ENCODE measurements at regions not wholly inside any gene's neighbourhood (a gene's known extent, or its start where the extent isn't known, plus 50 kb on each side); places are given as distances from the start of the nearest gene placed in this dataset.

DNA sequence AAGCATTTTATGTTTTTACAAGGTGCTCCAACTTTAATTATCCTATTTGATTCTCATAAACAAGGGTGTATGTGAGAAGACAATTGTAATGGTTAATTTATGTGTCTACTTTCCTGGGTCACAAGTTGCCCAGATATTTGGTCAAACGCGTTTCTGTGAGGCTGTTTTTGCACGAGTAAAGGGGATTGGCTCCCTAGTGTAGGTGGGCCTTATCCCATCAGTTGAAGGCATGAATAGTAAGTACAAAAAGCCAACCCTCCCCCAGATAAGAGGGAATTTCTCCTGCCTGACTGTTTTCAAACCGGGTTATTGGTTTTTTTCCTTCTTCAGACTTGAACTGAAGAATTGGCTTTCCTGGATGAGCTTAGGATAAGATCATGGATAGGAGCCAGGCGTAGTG lies 224.0 kb upstream of the NCKAP5 start:
- no peak for TF ChIP-seq MAZ (IDR thresholded peaks at IDR 0.05; ENCODE audit: borderline replicate concordance, low read depth, low read length)
- TF ChIP-seq SMC3 (IDR thresholded peaks at IDR 0.05; ENCODE audit: low read depth, low read length), result no peak
- TF ChIP-seq MXI1 (IDR thresholded peaks at IDR 0.05; ENCODE audit: borderline replicate concordance, low read depth, low read length), result no peak
- no peak for TF ChIP-seq CHD1 (IDR thresholded peaks at IDR 0.05; ENCODE audit: low read depth, low read length)
- TF ChIP-seq POLR2A (IDR thresholded peaks at IDR 0.05; ENCODE audit: low read depth, low read length), result no peak
- TF ChIP-seq NFE2L2 (IDR thresholded peaks at IDR 0.05; ENCODE audit: low read depth, low read length), result no peak
- TF ChIP-seq, protein P1, sequence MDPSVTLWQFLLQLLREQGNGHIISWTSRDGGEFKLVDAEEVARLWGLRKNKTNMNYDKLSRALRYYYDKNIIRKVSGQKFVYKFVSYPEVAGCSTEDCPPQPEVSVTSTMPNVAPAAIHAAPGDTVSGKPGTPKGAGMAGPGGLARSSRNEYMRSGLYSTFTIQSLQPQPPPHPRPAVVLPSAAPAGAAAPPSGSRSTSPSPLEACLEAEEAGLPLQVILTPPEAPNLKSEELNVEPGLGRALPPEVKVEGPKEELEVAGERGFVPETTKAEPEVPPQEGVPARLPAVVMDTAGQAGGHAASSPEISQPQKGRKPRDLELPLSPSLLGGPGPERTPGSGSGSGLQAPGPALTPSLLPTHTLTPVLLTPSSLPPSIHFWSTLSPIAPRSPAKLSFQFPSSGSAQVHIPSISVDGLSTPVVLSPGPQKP (IDR thresholded peaks at IDR 0.05; ENCODE audit: borderline replicate concordance, low read depth, low read length), result no peak
- TF ChIP-seq CEBPB (IDR thresholded peaks at IDR 0.05; ENCODE audit: low read depth, low read length), result no peak
- peaks cover 0 to 22% of the 10 kb centered on the region in 2 experiments; a peak in 2 of 4 replicates for H3K79me1 ChIP-seq (ENCODE audit: low read depth in 1 of 2, low read length in 2 of 2)
- H2AFZ ChIP-seq (replicated peaks; ENCODE audit: low read length, poor library complexity), result no peak overlapping the region
- H2BK5ac ChIP-seq (ENCODE audit: low read depth, low read length, poor library complexity, severe bottlenecking), result peak overlapping the region; percentile 100
- no peak overlapping the region for H3K27ac ChIP-seq (ENCODE audit: insufficient read depth, low read length)
- H4K5ac ChIP-seq (ENCODE audit: low read depth, low read length), result peak overlapping the region; percentile 67; the same call in 1 of the 2 replicates
- H3K27me3 ChIP-seq (ENCODE audit: control insufficient read depth, insufficient read depth, low read length), result no peaks in the 10 kb centered on the region
- H3K23ac ChIP-seq (ENCODE audit: low read depth, low read length), result no peak overlapping the region
- H3K56ac ChIP-seq (ENCODE audit: extremely low read depth, insufficient read depth, low read length), result no peak overlapping the region
- H3K9ac ChIP-seq (ENCODE audit: low read depth, low read length), result no peak overlapping the region
- in situ Hi-C loops (cut with MboI; ENCODE audit: low sequenced_read_pairs), result no loop called here
- peak overlapping the region; percentile 64 for H2BK20ac ChIP-seq (ENCODE audit: low read depth, low read length)
- H3K18ac ChIP-seq (ENCODE audit: low read depth, low read length), result peak overlapping the region; percentile 24; the same call in 1 of the 2 replicates
- DNase-seq, result no peak
- ATAC-seq (ENCODE audit: low read depth), result no peak
- intact Hi-C loops (cut with micrococcal nuclease), result no loop called here
- no peaks in the 10 kb centered on the region for H4K20me1 ChIP-seq (ENCODE audit: insufficient read depth, low read length)
- H2BK15ac ChIP-seq (ENCODE audit: low read depth, low read length), result peak overlapping the region; percentile 69; the same call in 2 of the 3 replicates
- dilution Hi-C loops (cut with HindIII; ENCODE audit: low sequenced_read_pairs, unreplicated experiment), result no loop called here
- no peak overlapping the region for H3K4me3 ChIP-seq (ENCODE audit: insufficient read depth, low read depth, low read length)
- H2BK120ac ChIP-seq (ENCODE audit: low read depth, low read length), result peak overlapping the region; percentile 100
- H2AK5ac ChIP-seq (ENCODE audit: low read depth, low read length), result peak overlapping the region; percentile 48
- H2AK9ac ChIP-seq (replicated peaks; ENCODE audit: low read depth, low read length, poor library complexity), result no peak overlapping the region
- H3K9me3 ChIP-seq (ENCODE audit: control insufficient read depth, insufficient read depth, low read length), result 0 out of 2 replicates have a peak, but pooled peaks cover 2% of the 10 kb centered on the region
- no peaks in the 10 kb centered on the region for H3K36me3 ChIP-seq (ENCODE audit: control insufficient read depth, insufficient read depth, low read length)
- no CpG with 5 or more reads among the region's 5 CpGs for whole genome bisulfite sequencing, 2 experiments (ENCODE audit: extremely low coverage in 2 of 2, insufficient read length in 1 of 2)
- H3K4me2 ChIP-seq (ENCODE audit: low read depth, low read length), result no peak overlapping the region
- peak overlapping the region; percentile 57; the same call in 1 of the 2 replicates for H3K4ac ChIP-seq (ENCODE audit: low read depth, low read length)
- peaks cover 18% of the 10 kb centered on the region for H3K4me1 ChIP-seq (ENCODE audit: control insufficient read depth, insufficient read depth, low read length)
- H4K91ac ChIP-seq (ENCODE audit: insufficient read depth, low read depth, low read length), result peak overlapping the region; percentile 86
- H3K14ac ChIP-seq (replicated peaks; ENCODE audit: low read depth, low read length), result peak overlapping the region; percentile 13; the same call in 1 of the 2 replicates
- POLR2A ChIA-PET (ENCODE audit: unreplicated experiment), result no interaction called here
- BruUV-seq (replicated peaks), result no TSS peak
- H4K8ac ChIP-seq (ENCODE audit: low read depth in 2 of 2, low read length in 2 of 2), result peak overlapping the region; percentile 93 to 96
- peaks cover 21% of the 10 kb centered on the region for H3K9me1 ChIP-seq (ENCODE audit: insufficient read depth, low read length)
- CTCF ChIA-PET, result interaction anchor here (1.0 kb wide), 1 partner anchor 12 kb away, joined by 3 read pairs; no protein-coding TSS in a partner anchor
